GM12878 (cell line): ENCODE measurements at regions not wholly inside any gene's neighbourhood (a gene's known extent, or its start where the extent isn't known, plus 50 kb on each side); places are given as distances from the start of the nearest gene placed in this dataset.

Experiments used
- ATAC-seq: fragments of 200-7000 bp; cut with Tn5 transposase; 3 replicates; pipeline ENCODE4 v1.9.1; 2020; ENCODE audit warnings: mild to moderate bottlenecking, moderate library complexity
- BruUV-seq: library from RNA; stranded (reverse); fragments of 400-500 nt; replicated peaks from 2 replicates; lab custom pipeline; 2021; lab: Mats Ljungman, UMichigan
- CTCF ChIA-PET: fragments of 300-600 bp; sonication (Branson Sonifier 250); formaldehyde crosslinking; extraction: SDS; loops from one replicate; lab custom pipeline; 2021; ENCODE audit warnings: inconsistent platforms; lab: Yijun Ruan, JAX
- POLR2A ChIA-PET: fragments of 350-600 bp; formaldehyde crosslinking; extraction: SDS; loops from one replicate; lab custom pipeline; 2021; ENCODE audit warnings: inconsistent platforms; lab: Charles Lee
- RAD21 ChIA-PET: fragments of 300-600 bp; sonication (Branson Sonifier 250); formaldehyde crosslinking; loops from one replicate; lab custom pipeline; 2023; ENCODE audit warnings: antibody characterized with exemption; ENCODE audit not compliant: unreplicated experiment; lab: Charles Lee
- SMC1A ChIA-PET: fragments of 300-600 bp; sonication (Branson Sonifier 250); formaldehyde crosslinking; loops from one replicate; lab custom pipeline; 2023; ENCODE audit not compliant: unreplicated experiment, uncharacterized antibody; lab: Charles Lee
- DNase-seq: peaks from one replicate; pipeline ENCODE4 v3.0.0-alpha.2; 2011; ENCODE audit warnings: low read depth, low spot score
- FAIRE-seq: peaks from 3 replicates; lab custom pipeline; 2011; peaks lifted over from hg19 to GRCh38; lab: Jason Lieb, UNC
- H2AFZ ChIP-seq: 2 replicates; pipeline ENCODE4 v1.6.0; 2011; ENCODE audit warnings: low read depth, low read length, control low read depth; ENCODE audit not compliant: control insufficient read depth
- H3K27ac ChIP-seq: 2 replicates; pipeline ENCODE4 v1.5.1; 2011; ENCODE audit warnings: control low read depth; ENCODE audit not compliant: control insufficient read depth, insufficient read depth
- H3K27me3 ChIP-seq, 2 experiments: replicated peaks in 1 of 2; 2 replicates each; pipeline versions ENCODE4 v1.6.0 to v1.6.1; 2011; ENCODE audit warnings: low read length in 1 of 2; ENCODE audit not compliant: control insufficient read depth in 2 of 2, insufficient read depth in 2 of 2
- H3K36me3 ChIP-seq, 2 experiments: 2 replicates each; pipeline ENCODE4 v1.5.1; 2011; ENCODE audit warnings: low read length in 1 of 2; ENCODE audit not compliant: control insufficient read depth in 2 of 2, insufficient read depth in 2 of 2
- H3K4me1 ChIP-seq: 2 replicates; pipeline ENCODE4 v1.6.1; 2011; ENCODE audit warnings: mild to moderate bottlenecking, low read length, moderate library complexity, mixed read lengths; ENCODE audit not compliant: control insufficient read depth, insufficient read depth
- H3K4me2 ChIP-seq: 2 replicates; pipeline ENCODE4 v1.6.0; 2011; ENCODE audit warnings: control low read depth; ENCODE audit not compliant: control insufficient read depth, insufficient read depth
- H3K4me3 ChIP-seq: fragments of 200-600 bp; sonication (generic); 2 replicates; pipeline ENCODE4 v1.5.1; 2016
- H3K79me2 ChIP-seq: 2 replicates; pipeline ENCODE4 v1.6.0; 2011; ENCODE audit warnings: low read length; ENCODE audit not compliant: control insufficient read depth, insufficient read depth
- H3K9ac ChIP-seq: 2 replicates; pipeline ENCODE4 v1.8.0; 2011; ENCODE audit warnings: low read length, control low read depth, mixed read lengths; ENCODE audit not compliant: control insufficient read depth, insufficient read depth
- H3K9me3 ChIP-seq: replicated peaks from 3 replicates; pipeline ENCODE4 v1.5.1; 2011; ENCODE audit warnings: mild to moderate bottlenecking, low read length; ENCODE audit not compliant: control insufficient read depth, insufficient read depth
- H4K20me1 ChIP-seq: 2 replicates; pipeline ENCODE4 v1.6.0; 2011; ENCODE audit not compliant: control insufficient read depth, insufficient read depth
- BACH1 ChIP-seq: fragments of 450-650 bp; IDR thresholded peaks from 2 replicates; pipeline ENCODE4 v1.6.1; 2017; ENCODE audit warnings: mild to moderate bottlenecking, borderline replicate concordance
- BMI1 ChIP-seq: fragments of 450-650 bp; IDR thresholded peaks from 2 replicates; pipeline ENCODE4 v1.6.1; 2016; ENCODE audit warnings: mild to moderate bottlenecking, moderate library complexity, borderline replicate concordance
- BRCA1 ChIP-seq: IDR thresholded peaks from 2 replicates; pipeline ENCODE4 v1.6.1; 2011; ENCODE audit warnings: low read depth, low read length, improper control_type of control experiment
- CHD1 ChIP-seq: IDR thresholded peaks from 2 replicates; pipeline ENCODE4 v1.6.1; 2012; ENCODE audit warnings: low read depth, low read length, improper control_type of control experiment
- EED ChIP-seq: sonication (generic); IDR thresholded peaks from 2 replicates; pipeline ENCODE4 v1.6.1; 2016; ENCODE audit warnings: antibody characterized with exemption, low read depth
- HDAC2 ChIP-seq: fragments of 200-600 bp; sonication (generic); IDR thresholded peaks from 2 replicates; pipeline ENCODE4 v1.6.1; 2017
- JUND ChIP-seq: IDR thresholded peaks from 2 replicates; pipeline ENCODE4 v1.6.1; 2012; ENCODE audit warnings: low read depth, mild to moderate bottlenecking, low read length, improper control_type of control experiment, moderate library complexity
- MAX ChIP-seq: IDR thresholded peaks from 2 replicates; pipeline ENCODE4 v1.6.1; 2012; ENCODE audit warnings: low read depth, low read length, improper control_type of control experiment
- MXI1 ChIP-seq: fragments of 150-350 bp; IDR thresholded peaks from 2 replicates; pipeline ENCODE4 v1.6.1; 2011; ENCODE audit warnings: low read depth, mild to moderate bottlenecking, inconsistent platforms, low read length, improper control_type of control experiment
- NR2F1 ChIP-seq: fragments of 450-650 bp; conservative IDR thresholded peaks from 2 replicates; pipeline ENCODE4 v1.6.1; 2017; ENCODE audit warnings: mild to moderate bottlenecking
- PAX5 ChIP-seq: IDR thresholded peaks from 2 replicates; pipeline ENCODE4 v1.6.1; 2011; ENCODE audit warnings: low read depth, low read length, borderline replicate concordance
- RB1 ChIP-seq: fragments of 450-650 bp; formaldehyde crosslinking; IDR thresholded peaks from 2 replicates; pipeline ENCODE4 v1.6.1; 2017; ENCODE audit warnings: mild to moderate bottlenecking, borderline replicate concordance
- REST ChIP-seq: IDR thresholded peaks from 2 replicates; pipeline ENCODE4 v1.6.1; 2012; ENCODE audit warnings: mild to moderate bottlenecking, low read depth, low read length
- SMC3 ChIP-seq: IDR thresholded peaks from 2 replicates; pipeline ENCODE4 v1.6.1; 2011; ENCODE audit warnings: low read length, improper control_type of control experiment, borderline replicate concordance
- SRF ChIP-seq, 2 experiments: IDR thresholded peaks; 2 replicates each; pipeline ENCODE4 v1.6.1; 2011; ENCODE audit warnings: low read depth in 2 of 2, low read length in 2 of 2, mild to moderate bottlenecking in 1 of 2, moderate library complexity in 1 of 2
- TARDBP ChIP-seq: IDR thresholded peaks from 2 replicates; pipeline ENCODE4 v1.6.1; 2016; ENCODE audit warnings: borderline replicate concordance
- ZBTB40 ChIP-seq: fragments of 450-650 bp; IDR thresholded peaks from 2 replicates; pipeline ENCODE4 v1.6.1; 2016; ENCODE audit warnings: mild to moderate bottlenecking, moderate library complexity, borderline replicate concordance
- ZNF24 ChIP-seq: fragments of 450-650 bp; IDR thresholded peaks from 2 replicates; pipeline ENCODE4 v1.6.1; 2017; ENCODE audit warnings: antibody characterized with exemption, mild to moderate bottlenecking
- WGBS: methylation state at CpG from one replicate; pipeline ENCODE4 v1.1.6; 2016; ENCODE audit warnings: low lambda C conversion rate; ENCODE audit not compliant: insufficient replicate concordance, insufficient coverage; ENCODE audit errors: missing lambda C conversion rate; 5-methylcytosine and 5-hydroxymethylcytosine counted together
- in situ Hi-C: fragments of 300-500 bp; cut with MboI; formaldehyde crosslinking; loops from 9 replicates; pipeline ENCODE4 v1.14.3; 2018; ENCODE audit warnings: mixed read lengths
- intact Hi-C: fragments of 100-400 bp; cut with micrococcal nuclease; formaldehyde crosslinking; loops from one replicate; pipeline ENCODE4 v1.14.2; 2022; ENCODE audit not compliant: unreplicated experiment

GRCh38 chr1:222459652-222460051, 88.3 kb downstream of the HHIPL2 start (continued):
- TF ChIP-seq JUND (no peak), CHD1 (no peak), REST (no peak), RB1 (no peak), MXI1 (no peak)

- H3K27ac ChIP-seq: no peak overlapping the region
- no peak overlapping the region for H2AFZ ChIP-seq
- H3K4me1 ChIP-seq: no peaks in the 10 kb centered on the region
- BruUV-seq: no TSS peak
- in situ Hi-C loops (loop anchor here (10.0 kb wide), 2 partner anchors 343 to 723 kb away; no protein-coding TSS in a partner anchor), intact Hi-C loops (loop anchor here (5.0 to 10.0 kb wide), 6 partner anchors 283 to 1190 kb away; partner anchors contain the start of gene DUSP10)
- DNase-seq (no peak), ATAC-seq (no peak), FAIRE-seq (no peak)
- WGBS: 0% methylated on average over 1 of the region's 1 CpG
- SMC1A ChIA-PET: no interaction called here
- no peak overlapping the region for H3K9ac ChIP-seq
- no peaks in the 10 kb centered on the region for H4K20me1 ChIP-seq
- H3K4me2 ChIP-seq: no peak overlapping the region
- POLR2A ChIA-PET: no interaction called here
- 0 out of 4 replicates have a peak, but pooled peaks cover 0 to 5% of the 10 kb centered on the region in 2 experiments for H3K27me3 ChIP-seq
- RAD21 ChIA-PET: no interaction called here
- peaks cover 3% of the 10 kb centered on the region; the same call in 1 of the 3 replicates for H3K9me3 ChIP-seq
- CTCF ChIA-PET: no interaction called here
- H3K4me3 ChIP-seq: no peak overlapping the region
- no peaks in the 10 kb centered on the region for H3K36me3 ChIP-seq
- H3K79me2 ChIP-seq: no peaks in the 10 kb centered on the region
- TF ChIP-seq EED (no peak), ZNF24 (no peak), HDAC2 (no peak), TARDBP (no peak), BRCA1 (no peak), MAX (no peak), SRF (IDR thresholded peaks at IDR 0.05; ENCODE audit: low read depth in 2 of 2, low read length in 2 of 2) (no peak), BACH1 (no peak), SMC3 (no peak), BMI1 (no peak), ZBTB40 (no peak), NR2F1 (no peak), PAX5 (no peak)
These were observed 90.4 kb downstream of the HHIPL2 start for GRCh38 chr1:222457513-222457912.
